Breast epithelium (tissue), 4 donors: ENCODE measurements at regions not wholly inside any gene's neighbourhood (a gene's known extent, or its start where the extent isn't known, plus 50 kb on each side); places are given as distances from the start of the nearest gene placed in this dataset.

Source experiments
- DNase-seq, 2 donors: peaks; one replicate each; pipeline ENCODE4 v3.0.0-alpha.2; 2019; ENCODE audit warnings: low spot score in 2 of 2
- H3K27ac ChIP-seq, 2 donors: fragments of 200-600 bp; sonication (generic) in 1 of 2; one replicate each; pipeline ENCODE4 v1.5.1; 2016 to 2019; ENCODE audit warnings: mild to moderate bottlenecking in 1 of 2
- H3K27me3 ChIP-seq, 2 donors: fragments of 200-600 bp; sonication (generic) in 1 of 2; one replicate each; pipeline versions ENCODE4 v1.5.1 to v1.6.0; 2017 to 2019; ENCODE audit warnings: control low read depth in 1 of 2, mild to moderate bottlenecking in 1 of 2
- H3K36me3 ChIP-seq: fragments of 200-600 bp; one replicate; pipeline ENCODE4 v1.5.1; 2019
- H3K4me1 ChIP-seq, 2 donors: fragments of 200-600 bp; sonication (generic); one replicate each; pipeline ENCODE4 v1.5.1; 2016 to 2019; ENCODE audit warnings: control low read depth in 1 of 2
- H3K4me3 ChIP-seq, 3 donors: fragments of 200-600 bp; sonication (generic); 1 replicate in 2 of 3; 2 replicates in 1 of 3; pipeline ENCODE4 v1.5.1; 2016 to 2019; ENCODE audit warnings: mild to moderate bottlenecking in 3 of 3, moderate library complexity in 2 of 3
- H3K9me3 ChIP-seq, 2 donors: fragments of 200-600 bp; sonication (generic) in 1 of 2; one replicate each; pipeline ENCODE4 v1.5.1; 2016 to 2019; ENCODE audit warnings: control low read depth in 1 of 2
- CTCF ChIP-seq, 3 donors: fragments of 450-650 bp; IDR thresholded peaks; one replicate each; pipeline ENCODE4 v1.5.1; 2016 to 2017; ENCODE audit warnings: antibody characterized with exemption in 3 of 3, mild to moderate bottlenecking in 3 of 3, moderate library complexity in 3 of 3
- POLR2A ChIP-seq: fragments of 450-650 bp; IDR thresholded peaks from one replicate; pipeline ENCODE4 v1.6.1; 2016; ENCODE audit warnings: antibody characterized with exemption, mild to moderate bottlenecking, moderate library complexity
- POLR2AphosphoS5 ChIP-seq, 3 donors: sonication (generic); formaldehyde crosslinking; IDR thresholded peaks; one replicate each; pipeline ENCODE4 v1.6.1; 2017; ENCODE audit warnings: antibody characterized with exemption in 3 of 3
- intact Hi-C: fragments of 100-400 bp; cut with DNase I; formaldehyde crosslinking; loops from one replicate; pipeline ENCODE4 v1.15.1; 2023; ENCODE audit warnings: low total_unique reads

GRCh38 chr6:14212632-14213031 lies 95.1 kb downstream of the CD83 start:
- no peak for DNase-seq
- intact Hi-C loops: no loop called here

GRCh38 chr6:14216946-14217684 lies 99.5 kb downstream of the CD83 start:
- H3K36me3 ChIP-seq: no peaks in the 10 kb centered on the region
- no peaks in the 10 kb centered on the region for H3K27me3 ChIP-seq
- no peak overlapping the region for H3K27ac ChIP-seq
- TF ChIP-seq POLR2AphosphoS5 (IDR thresholded peaks at IDR 0.05) (no peak), POLR2A (no peak), CTCF (IDR thresholded peaks at IDR 0.05) (no peak)
- no peaks in the 10 kb centered on the region for H3K9me3 ChIP-seq
- H3K4me1 ChIP-seq: peaks cover 0 to under 1% of the 10 kb centered on the region in 2 donors
- no peak overlapping the region for H3K4me3 ChIP-seq
- no peak for DNase-seq
- intact Hi-C loops: no loop called here

More at GRCh38 chr6:14212632-14213031, 95.1 kb downstream of the CD83 start:
- Histone ChIP-seq H3K4me1 (peaks cover 5 to 6% of the 10 kb centered on the region in 2 donors), H3K27me3 (no peaks in the 10 kb centered on the region), H3K27ac (no peak overlapping the region), H3K9me3 (no peaks in the 10 kb centered on the region), H3K36me3 (no peaks in the 10 kb centered on the region), H3K4me3 (no peak overlapping the region)
- TF ChIP-seq CTCF (IDR thresholded peaks at IDR 0.05) (no peak), POLR2A (no peak), POLR2AphosphoS5 (IDR thresholded peaks at IDR 0.05) (no peak)

- intact Hi-C loops: no loop called here
- Histone ChIP-seq H3K27me3 (no peaks in the 10 kb centered on the region), H3K36me3 (no peaks in the 10 kb centered on the region), H3K27ac (no peak overlapping the region), H3K9me3 (no peaks in the 10 kb centered on the region), H3K4me1 (no peaks in the 10 kb centered on the region), H3K4me3 (no peak overlapping the region)
- TF ChIP-seq CTCF (IDR thresholded peaks at IDR 0.05): no peak
- no peak for TF ChIP-seq POLR2A
- no peak for TF ChIP-seq POLR2AphosphoS5 (IDR thresholded peaks at IDR 0.05)
- no peak for DNase-seq
Observed at GRCh38 chr6:14217728-14218518, 100.4 kb downstream of the CD83 start.

- TF ChIP-seq POLR2AphosphoS5 (IDR thresholded peaks at IDR 0.05): no peak
- TF ChIP-seq POLR2A: no peak
- TF ChIP-seq CTCF (IDR thresholded peaks at IDR 0.05): no peak
- no peaks in the 10 kb centered on the region for H3K36me3 ChIP-seq
- H3K4me1 ChIP-seq: no peaks in the 10 kb centered on the region
- H3K4me3 ChIP-seq: no peak overlapping the region
- H3K27me3 ChIP-seq: no peaks in the 10 kb centered on the region
- no peaks in the 10 kb centered on the region for H3K9me3 ChIP-seq
- no peak overlapping the region for H3K27ac ChIP-seq
- no peak for DNase-seq
- intact Hi-C loops: no loop called here
Observed at GRCh38 chr6:14218519-14218800, 100.9 kb downstream of the CD83 start.
